ENCODE measurements at regions not wholly inside any gene's neighbourhood (a gene's known extent, or its start where the extent isn't known, plus 50 kb on each side); places are given as distances from the start of the nearest gene placed in this dataset.

GRCh38 chr13:47869776-47870175, 131.3 kb downstream of the SUCLA2 start:
- TF ChIP-seq CTCF (IDR thresholded peaks at IDR 0.05; ENCODE audit: poor library complexity, severe bottlenecking) (no peak), POLR2AphosphoS5 (IDR thresholded peaks at IDR 0.05) (no peak), EP300 (conservative IDR thresholded peaks at IDR 0.05; ENCODE audit: poor library complexity, severe bottlenecking) (no peak)

Data from neural cell (in vitro differentiated cells).